ENCODE measurements at regions not wholly inside any gene's neighbourhood (a gene's known extent, or its start where the extent isn't known, plus 50 kb on each side); places are given as distances from the start of the nearest gene placed in this dataset.
A peak's percentile ranks its signal among the peaks of the same experiment; 100 is the strongest.

- H3K27me3 Mint-ChIP-seq: peaks cover 30% of the 10 kb centered on the region
These were observed 316.8 kb downstream of the CASP12 start for GRCh38 chr11:104581246-104581980.

DNA sequence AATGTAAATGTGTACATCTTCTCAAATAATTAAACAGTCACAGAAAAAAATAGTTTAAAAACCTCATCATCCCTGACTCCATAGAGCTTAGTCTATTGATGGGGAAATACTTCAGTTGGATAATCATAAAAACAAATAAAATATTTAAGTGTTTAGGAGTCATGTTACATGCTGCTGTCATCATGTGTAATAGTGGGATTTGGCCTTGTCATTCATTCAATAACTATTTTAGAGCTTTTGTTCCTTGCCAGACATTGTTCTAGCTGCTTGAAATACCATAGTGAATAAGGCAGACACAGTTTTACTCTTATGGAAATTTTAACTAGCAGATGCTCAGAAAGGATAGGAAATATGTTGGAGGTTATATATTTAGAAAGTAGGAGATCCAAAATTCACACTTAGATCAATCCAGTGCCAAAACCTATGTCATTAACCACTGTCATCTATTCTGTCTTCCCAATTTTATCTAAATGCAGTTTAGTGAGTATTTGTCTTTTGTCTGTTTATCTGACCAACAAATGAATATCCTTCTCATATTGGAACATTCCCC, 324.7 kb downstream of the CASP12 start:
- no peaks in the 10 kb centered on the region for H3K4me1 Mint-ChIP-seq
- no peak overlapping the region for H3K27ac Mint-ChIP-seq
- no peak for ATAC-seq
- H3K9me3 Mint-ChIP-seq: peaks cover 6% of the 10 kb centered on the region
- H3K4me3 Mint-ChIP-seq: no peak overlapping the region
- H3K36me3 Mint-ChIP-seq: no peaks in the 10 kb centered on the region
- no peaks in the 10 kb centered on the region for H3K27me3 Mint-ChIP-seq

More at GRCh38 chr11:104581246-104581980, 316.8 kb downstream of the CASP12 start:
- peaks cover 3% of the 10 kb centered on the region for H3K9me3 Mint-ChIP-seq
- no peak overlapping the region for H3K4me3 Mint-ChIP-seq
- H3K36me3 Mint-ChIP-seq: no peaks in the 10 kb centered on the region
- no peaks in the 10 kb centered on the region for H3K4me1 Mint-ChIP-seq
- no peak overlapping the region for H3K27ac Mint-ChIP-seq
- no peak for ATAC-seq

GRCh38 chr11:104572279-104572678, 326.0 kb downstream of the CASP12 start:
- H3K9me3 Mint-ChIP-seq: peaks cover 3% of the 10 kb centered on the region
- no peaks in the 10 kb centered on the region for H3K27me3 Mint-ChIP-seq
- no peak for ATAC-seq
- H3K4me1 Mint-ChIP-seq: no peaks in the 10 kb centered on the region
- no peak overlapping the region for H3K4me3 Mint-ChIP-seq
- no peaks in the 10 kb centered on the region for H3K36me3 Mint-ChIP-seq
- no peak overlapping the region for H3K27ac Mint-ChIP-seq

- no peak for ATAC-seq
- Mint-ChIP-seq H3K4me3 (no peak overlapping the region), H3K9me3 (peaks cover 5% of the 10 kb centered on the region), H3K27me3 (no peaks in the 10 kb centered on the region), H3K4me1 (no peaks in the 10 kb centered on the region), H3K36me3 (no peaks in the 10 kb centered on the region), H3K27ac (no peak overlapping the region)
These were observed 328.1 kb downstream of the CASP12 start for GRCh38 chr11:104570078-104570701.

- H3K4me3 Mint-ChIP-seq: no peak overlapping the region
- no peaks in the 10 kb centered on the region for H3K27me3 Mint-ChIP-seq
- no peak overlapping the region for H3K27ac Mint-ChIP-seq
- peaks cover 3% of the 10 kb centered on the region for H3K9me3 Mint-ChIP-seq
- no peaks in the 10 kb centered on the region for H3K36me3 Mint-ChIP-seq
- ATAC-seq: no peak
- H3K4me1 Mint-ChIP-seq: no peaks in the 10 kb centered on the region
These were observed 332.7 kb downstream of the CASP12 start for GRCh38 chr11:104565583-104565961.

DNA sequence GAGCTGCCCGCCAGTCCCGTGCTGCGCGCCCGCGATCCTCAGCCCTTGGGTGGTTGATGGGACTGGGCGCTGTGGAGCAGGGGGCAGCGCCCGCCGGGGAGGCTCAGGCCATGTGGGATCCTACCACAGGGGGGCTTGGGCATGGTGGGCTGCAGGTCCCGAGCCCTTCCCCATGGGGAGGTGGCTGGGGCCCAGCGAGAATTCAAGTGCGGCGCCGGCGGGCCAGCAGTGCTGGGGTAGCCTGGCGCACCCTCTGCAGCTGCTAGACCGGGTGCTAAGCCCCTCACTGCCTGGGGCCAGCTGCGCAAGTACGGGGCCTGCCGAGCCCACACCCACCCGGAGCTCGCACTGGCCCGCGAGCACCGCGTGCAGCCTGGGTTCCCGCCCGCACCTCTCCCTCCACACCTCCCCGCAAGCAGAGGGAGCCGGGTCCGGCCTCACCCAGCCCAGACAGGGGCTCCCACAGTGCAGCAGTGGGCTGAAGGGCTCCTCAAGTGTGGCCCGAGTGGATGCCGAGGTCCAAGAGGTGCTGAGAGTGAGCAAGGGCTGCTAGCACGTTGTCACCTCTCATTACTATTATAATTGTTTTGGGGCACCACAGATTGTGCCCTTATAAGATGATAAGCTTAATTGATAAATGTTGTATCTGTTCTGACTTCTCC, 333.2 kb downstream of the CASP12 start:
- H3K36me3 Mint-ChIP-seq: no peaks in the 10 kb centered on the region
- no peak overlapping the region for H3K27ac Mint-ChIP-seq
- ATAC-seq: peak; percentile 45

DNA sequence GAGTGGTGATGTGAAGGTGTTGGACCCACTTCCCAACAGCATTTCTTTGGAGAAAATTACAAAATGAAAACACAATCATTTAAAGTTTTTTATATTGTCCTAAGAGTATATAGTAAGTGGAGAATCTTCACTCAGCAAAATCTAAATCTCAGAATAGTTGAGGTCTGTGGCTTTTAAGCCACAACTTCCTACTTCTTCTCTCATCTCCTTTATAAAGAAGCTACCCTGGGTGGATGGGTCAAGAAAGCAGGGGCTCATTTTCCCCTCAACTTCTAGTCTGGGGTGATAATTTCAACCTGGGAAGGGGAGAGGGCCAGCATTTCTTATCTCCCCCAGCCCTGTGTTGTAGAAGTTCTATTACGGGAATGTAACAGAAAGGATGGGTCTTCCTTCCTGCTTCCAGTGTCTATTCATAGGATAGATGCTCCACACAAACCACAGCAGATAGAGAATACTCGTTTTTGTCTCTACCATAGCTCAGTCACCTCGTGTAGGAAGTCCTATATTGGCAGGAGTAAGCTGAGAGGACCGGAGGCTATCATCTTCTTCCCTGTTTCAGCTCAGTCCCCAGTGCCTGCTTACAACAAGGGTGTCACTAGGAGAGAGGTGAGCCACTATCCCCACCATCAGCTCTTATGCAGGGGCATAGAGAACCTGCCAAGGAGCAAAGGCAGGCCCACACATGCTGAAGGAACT, 341.5 kb downstream of the CASP12 start:
- Mint-ChIP-seq H3K36me3 (no peaks in the 10 kb centered on the region), H3K27ac (no peak overlapping the region), H3K9me3 (no peaks in the 10 kb centered on the region), H3K4me1 (no peaks in the 10 kb centered on the region), H3K4me3 (no peak overlapping the region), H3K27me3 (peaks cover 25% of the 10 kb centered on the region)
- no peak for ATAC-seq

More for the DNA sequence above, 333.2 kb downstream of the CASP12 start:
- H3K4me3 Mint-ChIP-seq: no peak overlapping the region
- H3K9me3 Mint-ChIP-seq: peaks cover 3% of the 10 kb centered on the region
- no peaks in the 10 kb centered on the region for H3K4me1 Mint-ChIP-seq
- H3K27me3 Mint-ChIP-seq: no peaks in the 10 kb centered on the region

DNA sequence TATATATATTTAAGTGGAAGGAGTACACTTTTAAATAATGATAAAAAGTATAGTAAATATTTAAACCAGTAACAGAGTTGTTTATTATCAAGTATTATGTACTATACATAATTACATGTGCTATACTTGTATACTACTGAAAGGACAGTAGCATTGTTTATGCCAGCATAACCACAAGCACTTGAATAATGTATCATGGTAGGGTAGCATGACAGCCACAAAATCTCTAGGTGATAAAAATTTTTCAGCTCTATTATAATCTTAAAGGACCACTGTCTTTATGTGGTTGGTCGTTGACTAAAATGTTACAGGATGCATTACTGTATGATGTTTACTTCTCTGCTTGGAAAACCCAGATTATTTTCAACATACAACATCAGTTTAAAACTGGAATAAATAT, 349.2 kb downstream of the CASP12 start:
- Mint-ChIP-seq H3K4me1 (no peaks in the 10 kb centered on the region), H3K9me3 (no peaks in the 10 kb centered on the region), H3K27me3 (peaks cover 3% of the 10 kb centered on the region), H3K4me3 (no peak overlapping the region), H3K36me3 (no peaks in the 10 kb centered on the region), H3K27ac (no peak overlapping the region)
- no peak for ATAC-seq

DNA sequence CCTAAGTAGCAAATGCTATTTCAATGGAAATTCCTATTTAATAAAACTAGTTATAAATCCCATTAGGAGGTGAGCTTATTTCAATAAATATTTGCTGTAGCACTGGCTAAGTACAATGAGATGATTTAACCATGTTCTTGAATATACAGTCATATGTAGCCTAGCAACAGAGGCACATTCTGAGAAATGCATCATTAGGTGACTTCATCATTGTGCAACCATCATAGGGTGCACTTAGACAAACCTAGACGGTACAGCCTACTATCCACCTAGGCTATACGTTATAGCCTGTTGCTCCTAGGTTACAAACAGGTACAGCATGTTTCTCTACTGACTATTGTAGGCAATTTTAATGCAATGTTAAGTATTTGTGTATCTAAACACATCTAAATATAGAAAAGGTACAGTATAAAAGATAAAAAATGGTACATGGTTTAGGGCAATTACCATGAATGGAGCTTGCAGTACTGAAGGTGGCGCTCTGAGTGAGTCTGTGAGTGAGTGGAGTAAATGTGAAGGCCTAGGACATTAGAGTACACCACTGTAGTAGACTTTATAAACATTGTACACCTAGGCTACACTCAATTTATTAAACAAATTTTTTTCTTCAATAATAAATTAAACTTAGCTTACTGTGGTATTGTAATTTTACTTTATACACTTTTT, 350.1 kb downstream of the CASP12 start:
- Mint-ChIP-seq H3K9me3 (no peaks in the 10 kb centered on the region), H3K27me3 (peaks cover 10% of the 10 kb centered on the region), H3K4me1 (no peaks in the 10 kb centered on the region), H3K27ac (no peak overlapping the region), H3K36me3 (no peaks in the 10 kb centered on the region), H3K4me3 (no peak overlapping the region)
- ATAC-seq: no peak

GRCh38 chr11:104546501-104546900, 351.8 kb downstream of the CASP12 start:
- Mint-ChIP-seq H3K4me3 (no peak overlapping the region), H3K9me3 (no peaks in the 10 kb centered on the region), H3K4me1 (no peaks in the 10 kb centered on the region), H3K36me3 (no peaks in the 10 kb centered on the region), H3K27me3 (peaks cover 10% of the 10 kb centered on the region), H3K27ac (no peak overlapping the region)
- ATAC-seq: no peak

DNA sequence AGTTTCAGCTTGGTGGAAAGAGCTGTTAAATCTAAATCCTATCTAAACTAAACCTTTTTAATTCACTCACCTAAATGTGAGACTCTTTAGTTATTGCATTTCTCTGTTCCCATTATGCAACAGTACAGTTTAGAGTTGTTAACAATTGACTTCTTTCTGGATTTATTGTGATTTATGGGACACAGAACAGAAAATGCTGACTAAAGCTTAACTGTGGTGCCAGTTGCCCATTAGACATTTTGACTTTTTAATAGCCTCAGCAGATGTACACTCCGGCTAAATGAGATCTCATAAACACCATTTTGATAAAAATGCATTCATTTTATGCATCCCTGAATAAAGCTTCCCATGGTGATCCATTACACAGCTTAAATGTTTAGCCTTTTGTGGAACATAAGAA, 356.6 kb downstream of the CASP12 start:
- Mint-ChIP-seq H3K9me3 (no peaks in the 10 kb centered on the region), H3K36me3 (no peaks in the 10 kb centered on the region), H3K4me1 (no peaks in the 10 kb centered on the region), H3K27me3 (peaks cover 10% of the 10 kb centered on the region), H3K27ac (no peak overlapping the region), H3K4me3 (no peak overlapping the region)
- no peak for ATAC-seq

DNA sequence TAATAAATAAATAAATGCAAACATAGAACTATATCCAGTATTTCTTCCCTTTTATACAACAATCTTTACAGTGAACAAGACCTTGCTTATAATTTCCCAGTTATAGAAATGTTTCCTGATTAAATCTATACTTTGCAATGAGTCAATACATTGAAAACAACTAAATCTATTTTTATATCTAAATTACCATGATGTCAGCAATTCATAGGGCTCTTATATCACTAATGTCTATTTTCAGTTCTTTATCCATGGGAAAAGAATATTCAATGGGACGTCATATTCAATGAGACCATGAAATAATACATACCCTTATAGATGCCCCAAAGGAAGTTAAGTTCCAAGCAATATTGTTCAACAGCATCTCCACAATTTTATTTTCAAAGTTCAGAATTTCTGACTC, 359.9 kb downstream of the CASP12 start:
- Mint-ChIP-seq H3K4me3 (no peak overlapping the region), H3K27me3 (peaks cover under 1% of the 10 kb centered on the region), H3K36me3 (no peaks in the 10 kb centered on the region), H3K9me3 (no peaks in the 10 kb centered on the region), H3K4me1 (no peaks in the 10 kb centered on the region), H3K27ac (no peak overlapping the region)
- no peak for ATAC-seq

DNA sequence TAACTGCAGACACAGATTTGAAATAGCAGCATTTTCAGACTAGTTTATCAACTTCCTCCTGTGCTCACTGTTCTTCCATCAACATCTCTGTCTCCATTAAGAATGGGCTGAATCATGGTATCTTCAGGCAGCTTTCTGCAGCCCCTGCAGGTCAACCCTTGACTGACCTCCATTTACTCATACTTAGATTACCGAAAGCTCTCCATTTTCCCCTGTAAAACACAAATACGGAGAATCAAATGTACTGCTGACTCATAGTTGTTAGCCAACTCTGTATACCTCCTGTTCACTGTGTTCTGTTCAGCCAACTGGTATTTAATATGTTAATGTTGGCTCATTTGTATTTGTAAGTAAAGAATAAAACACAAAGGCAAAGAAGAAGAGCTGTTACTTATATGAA, 364.0 kb downstream of the CASP12 start:
- Mint-ChIP-seq H3K27ac (no peak overlapping the region), H3K4me3 (no peak overlapping the region), H3K27me3 (no peaks in the 10 kb centered on the region), H3K9me3 (no peaks in the 10 kb centered on the region), H3K4me1 (no peaks in the 10 kb centered on the region), H3K36me3 (no peaks in the 10 kb centered on the region)
- ATAC-seq: no peak

GRCh38 chr11:104531894-104532293, 366.4 kb downstream of the CASP12 start:
- Mint-ChIP-seq H3K4me3 (no peak overlapping the region), H3K27ac (no peak overlapping the region), H3K36me3 (no peaks in the 10 kb centered on the region), H3K9me3 (no peaks in the 10 kb centered on the region), H3K27me3 (no peaks in the 10 kb centered on the region), H3K4me1 (no peaks in the 10 kb centered on the region)
- ATAC-seq: no peak

DNA sequence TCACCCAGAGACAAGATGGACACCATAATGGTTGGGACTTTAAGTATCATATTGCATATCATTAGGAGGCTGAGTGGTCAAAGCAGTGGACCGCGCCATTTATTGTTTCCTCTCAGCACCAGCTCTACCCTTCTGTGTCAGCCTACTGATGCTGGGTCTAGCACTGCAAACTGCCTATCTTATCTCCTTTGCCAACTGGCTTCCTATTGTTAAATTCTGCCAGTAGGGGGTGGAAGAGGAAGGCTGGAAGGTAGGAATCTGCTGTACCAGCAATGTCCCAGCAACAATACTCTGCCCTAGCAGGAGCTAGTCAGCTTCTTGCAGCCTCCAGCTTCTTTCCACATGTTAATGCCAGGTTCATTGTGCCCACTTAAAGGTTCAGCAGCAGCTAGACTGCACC, 367.1 kb upstream of the PDGFD start:
- H3K27ac Mint-ChIP-seq: no peak overlapping the region
- H3K36me3 Mint-ChIP-seq: no peaks in the 10 kb centered on the region
- no peak for ATAC-seq

More for the DNA sequence above, 367.1 kb upstream of the PDGFD start:
- Mint-ChIP-seq H3K4me1 (no peaks in the 10 kb centered on the region), H3K27me3 (no peaks in the 10 kb centered on the region), H3K9me3 (no peaks in the 10 kb centered on the region), H3K4me3 (no peak overlapping the region)

All from stimulated activated memory B cell treated with anti-CD40 and anti-IgM and Interleukin-4, amounts not matched to agents 10 μg/mL and 1 μg/mL and 100 μg/mL, for 72 hours (primary cell).